Fibroblast of lung (primary cell): ENCODE measurements at regions not wholly inside any gene's neighbourhood (a gene's known extent, or its start where the extent isn't known, plus 50 kb on each side); places are given as distances from the start of the nearest gene placed in this dataset.

Source experiments
- DNase-seq, 2 donors: peaks; one replicate each; pipeline versions ENCODE4 v3.0.0 to v3.0.0-alpha.2; 2010; ENCODE audit warnings: low read depth in 2 of 2
- H2AFZ ChIP-seq: 2 replicates; pipeline ENCODE4 v1.5.1; 2012; ENCODE audit warnings: low read length, control low read depth, inconsistent platforms
- H3K27ac ChIP-seq: 2 replicates; pipeline ENCODE4 v1.5.1; 2011; ENCODE audit warnings: low read length, control low read depth; ENCODE audit not compliant: insufficient read depth
- H3K27me3 ChIP-seq: 2 replicates; pipeline ENCODE4 v1.5.1; 2011; ENCODE audit warnings: mild to moderate bottlenecking, low read length; ENCODE audit not compliant: control insufficient read depth, insufficient read depth
- H3K36me3 ChIP-seq: 2 replicates; pipeline ENCODE4 v1.5.1; 2011; ENCODE audit warnings: low read length; ENCODE audit not compliant: control insufficient read depth, insufficient read depth
- H3K4me1 ChIP-seq: 2 replicates; pipeline ENCODE4 v1.5.1; 2011; ENCODE audit warnings: low read length; ENCODE audit not compliant: control insufficient read depth, insufficient read depth; ENCODE audit errors: extremely low read depth
- H3K4me2 ChIP-seq: 2 replicates; pipeline ENCODE4 v1.5.1; 2011; ENCODE audit warnings: low read length, control low read depth; ENCODE audit not compliant: insufficient read depth; ENCODE audit errors: extremely low read depth
- H3K4me3 ChIP-seq, 4 experiments: fragments of 200-600 bp in 1 of 4; sonication (generic) in 1 of 4; replicated peaks in 1 of 4; 2 replicates each; pipeline ENCODE4 v1.5.1; 2011 to 2016; ENCODE audit warnings: low read length in 4 of 4, low read depth in 3 of 4, mild to moderate bottlenecking in 3 of 4, control low read depth in 2 of 4, inconsistent platforms in 1 of 4, mixed read lengths in 1 of 4; ENCODE audit not compliant: insufficient read depth in 1 of 4; ENCODE audit errors: control extremely low read depth in 1 of 4
- H3K79me2 ChIP-seq: 2 replicates; pipeline ENCODE4 v1.5.1; 2012; ENCODE audit warnings: mild to moderate bottlenecking, low read length, inconsistent platforms; ENCODE audit not compliant: control insufficient read depth, insufficient read depth
- H3K9ac ChIP-seq: 2 replicates; pipeline ENCODE4 v1.5.1; 2011; ENCODE audit warnings: mild to moderate bottlenecking, low read length, control low read depth; ENCODE audit not compliant: insufficient read depth
- H3K9me3 ChIP-seq: 2 replicates; pipeline ENCODE4 v1.5.1; 2012; ENCODE audit warnings: low read depth, low read length; ENCODE audit not compliant: control insufficient read depth, insufficient read depth
- H4K20me1 ChIP-seq: 2 replicates; pipeline ENCODE4 v1.5.1; 2011; ENCODE audit warnings: low read length; ENCODE audit not compliant: control insufficient read depth, insufficient read depth; ENCODE audit errors: extremely low read depth
- CTCF ChIP-seq, 2 donors: IDR thresholded peaks in 1 of 2; conservative IDR thresholded peaks in 1 of 2; 1 replicate in 1 of 2; 2 replicates in 1 of 2; pipeline ENCODE4 v1.5.1; 2011 to 2012; ENCODE audit warnings: low read length in 2 of 2, control low read depth in 1 of 2, inconsistent platforms in 1 of 2, low read depth in 1 of 2, mild to moderate bottlenecking in 1 of 2
- EZH2 ChIP-seq: IDR thresholded peaks from 2 replicates; pipeline ENCODE4 v1.5.1; 2012; ENCODE audit warnings: low read length, control low read depth, mild to moderate bottlenecking; ENCODE audit errors: missing control alignments

DNA sequence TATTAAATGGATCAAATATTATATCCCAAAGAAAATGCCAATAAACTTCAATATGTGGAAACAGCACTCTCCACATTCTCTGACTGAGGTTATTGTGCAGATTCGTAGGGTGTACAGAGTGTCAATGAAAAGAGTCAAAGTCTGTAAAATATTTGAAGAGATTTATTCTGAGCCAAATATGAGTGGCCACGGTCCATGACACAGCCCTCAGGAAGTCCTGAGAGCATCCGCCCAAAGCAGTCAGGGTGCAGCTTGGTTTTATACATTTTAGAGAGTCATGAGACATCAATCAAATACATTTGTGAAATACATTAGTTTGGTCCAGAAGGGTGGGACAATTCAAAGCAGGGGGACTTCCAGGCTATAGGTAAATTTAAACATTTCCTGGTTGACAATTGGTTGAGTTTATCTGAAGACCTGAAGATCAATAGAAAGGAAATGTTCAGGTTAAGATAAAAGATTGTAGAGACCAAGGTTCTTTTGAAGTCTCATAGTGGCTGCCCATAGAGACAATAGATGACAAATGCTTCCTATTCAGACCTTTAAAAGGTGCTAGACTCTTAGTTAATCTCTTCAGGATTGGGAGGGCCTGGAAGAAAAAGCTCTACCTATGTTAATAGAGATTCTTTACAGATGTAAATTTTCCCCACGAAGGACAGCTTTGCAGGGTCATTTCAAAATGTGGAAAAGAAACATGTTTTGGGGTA lies 569.5 kb downstream of the MATN1 start:
- Histone ChIP-seq H3K27me3 (no peaks in the 10 kb centered on the region), H3K27ac (no peak overlapping the region), H3K36me3 (no peaks in the 10 kb centered on the region), H3K9me3 (no peaks in the 10 kb centered on the region), H2AFZ (no peak overlapping the region), H4K20me1 (no peaks in the 10 kb centered on the region), H3K4me1 (no peaks in the 10 kb centered on the region), H3K4me2 (no peak overlapping the region), H3K9ac (no peak overlapping the region), H3K4me3 (no peak overlapping the region), H3K79me2 (no peaks in the 10 kb centered on the region)
- no peak for TF ChIP-seq EZH2
- TF ChIP-seq CTCF (conservative IDR thresholded peaks at IDR 0.05 in 1 of 2, IDR thresholded peaks at IDR 0.05 in 1 of 2; ENCODE audit: low read depth in 1 of 2, low read length in 2 of 2): no peak
- no peak for DNase-seq

- DNase-seq: no peak
- Histone ChIP-seq H2AFZ (no peak overlapping the region), H3K36me3 (no peaks in the 10 kb centered on the region), H3K9me3 (no peaks in the 10 kb centered on the region), H3K9ac (no peak overlapping the region), H4K20me1 (no peaks in the 10 kb centered on the region), H3K4me3 (no peak overlapping the region), H3K79me2 (no peaks in the 10 kb centered on the region), H3K27ac (no peak overlapping the region), H3K4me2 (no peak overlapping the region), H3K4me1 (no peaks in the 10 kb centered on the region), H3K27me3 (no peaks in the 10 kb centered on the region)
- TF ChIP-seq CTCF (conservative IDR thresholded peaks at IDR 0.05 in 1 of 2, IDR thresholded peaks at IDR 0.05 in 1 of 2; ENCODE audit: low read depth in 1 of 2, low read length in 2 of 2) (no peak), EZH2 (no peak)
These were observed 571.6 kb downstream of the MATN1 start for GRCh38 chr1:30151826-30152225.

DNA sequence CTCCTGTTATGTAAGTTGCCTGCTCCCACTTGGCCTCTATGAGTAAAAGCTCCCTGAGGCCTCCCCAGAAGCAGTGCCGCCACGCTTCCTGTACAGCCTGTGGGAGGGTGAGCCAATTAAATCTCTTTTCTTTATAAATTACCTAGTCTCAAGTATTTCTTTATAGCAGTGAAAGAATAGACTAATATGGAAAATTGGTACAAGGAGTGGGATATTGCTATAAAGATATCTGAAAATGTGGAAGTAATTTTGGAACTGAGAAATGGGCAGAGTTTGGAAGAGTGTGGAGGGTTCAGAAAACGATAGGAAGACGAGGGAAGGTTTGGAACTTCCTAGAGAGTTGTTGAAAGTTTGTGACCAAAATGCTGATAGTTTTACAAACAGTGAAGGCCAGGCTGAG lies 572.3 kb downstream of the MATN1 start:
- Histone ChIP-seq H3K27me3 (no peaks in the 10 kb centered on the region), H3K4me2 (no peak overlapping the region), H2AFZ (no peak overlapping the region), H3K9me3 (no peaks in the 10 kb centered on the region), H3K9ac (no peak overlapping the region), H3K36me3 (no peaks in the 10 kb centered on the region), H4K20me1 (no peaks in the 10 kb centered on the region), H3K4me1 (no peaks in the 10 kb centered on the region), H3K27ac (no peak overlapping the region), H3K79me2 (no peaks in the 10 kb centered on the region), H3K4me3 (no peak overlapping the region)
- no peak for TF ChIP-seq CTCF (conservative IDR thresholded peaks at IDR 0.05 in 1 of 2, IDR thresholded peaks at IDR 0.05 in 1 of 2; ENCODE audit: low read depth in 1 of 2, low read length in 2 of 2)
- no peak for TF ChIP-seq EZH2
- no peak for DNase-seq
